DMS153 (cell line): ENCODE measurements at regions not wholly inside any gene's neighbourhood (a gene's known extent, or its start where the extent isn't known, plus 50 kb on each side); places are given as distances from the start of the nearest gene placed in this dataset.
A peak's percentile ranks its signal among the peaks of the same experiment; 100 is the strongest.

Experiments used
- DNase-seq: peaks from one replicate; lab custom pipeline; 2025; lab: John Stamatoyannopoulos, UW

- no peak for DNase-seq
These were observed 333.9 kb upstream of the PIK3C3 start for GRCh38 chr18:41621177-41621576.

- DNase-seq = no peak
These were observed 336.9 kb upstream of the PIK3C3 start for GRCh38 chr18:41618147-41618546.

DNA sequence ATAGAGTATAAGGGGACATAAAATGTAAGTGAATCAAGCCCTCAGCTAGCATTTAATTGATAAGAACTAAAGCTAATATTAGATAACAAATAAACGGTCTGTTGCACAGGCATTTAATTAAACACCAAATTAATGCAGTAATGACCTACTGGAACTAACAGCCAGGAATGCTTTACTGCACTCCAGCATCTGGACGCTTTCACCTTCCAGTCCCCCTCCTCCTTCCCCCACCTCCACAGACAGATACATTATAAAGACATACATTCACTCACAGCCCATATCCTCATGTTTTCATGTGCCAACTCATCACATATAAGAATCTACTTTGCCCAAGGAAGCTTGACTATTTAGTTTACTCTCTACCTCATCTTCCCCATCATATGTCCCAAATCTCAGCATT lies 337.4 kb upstream of the PIK3C3 start:
- DNase-seq = no peak

GRCh38 chr18:41613003-41613609 lies 341.9 kb upstream of the PIK3C3 start:
- DNase-seq = no peak

DNA sequence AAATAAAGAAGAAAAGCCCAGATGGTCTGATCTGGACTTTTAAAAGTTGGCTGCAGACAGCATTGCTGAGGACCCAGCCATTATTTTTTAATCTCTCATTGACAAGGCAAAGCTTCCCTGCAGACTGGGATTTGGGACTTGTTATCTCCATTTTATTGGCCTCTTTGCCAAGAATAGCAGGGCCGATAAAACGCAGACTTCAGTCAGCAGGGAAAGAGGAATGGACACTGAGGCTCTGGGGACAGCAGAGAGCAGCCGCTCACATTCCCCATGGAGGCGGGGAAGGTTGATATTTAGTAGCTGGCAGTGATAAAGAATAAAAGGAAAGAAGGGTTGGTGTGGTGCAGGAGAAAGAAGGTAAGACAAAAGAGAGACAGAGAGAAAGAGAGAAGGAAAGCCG lies 350.1 kb upstream of the PIK3C3 start:
- DNase-seq = no peak

GRCh38 chr18:41602034-41602433 lies 353.0 kb upstream of the PIK3C3 start:
- DNase-seq = no peak

DNA sequence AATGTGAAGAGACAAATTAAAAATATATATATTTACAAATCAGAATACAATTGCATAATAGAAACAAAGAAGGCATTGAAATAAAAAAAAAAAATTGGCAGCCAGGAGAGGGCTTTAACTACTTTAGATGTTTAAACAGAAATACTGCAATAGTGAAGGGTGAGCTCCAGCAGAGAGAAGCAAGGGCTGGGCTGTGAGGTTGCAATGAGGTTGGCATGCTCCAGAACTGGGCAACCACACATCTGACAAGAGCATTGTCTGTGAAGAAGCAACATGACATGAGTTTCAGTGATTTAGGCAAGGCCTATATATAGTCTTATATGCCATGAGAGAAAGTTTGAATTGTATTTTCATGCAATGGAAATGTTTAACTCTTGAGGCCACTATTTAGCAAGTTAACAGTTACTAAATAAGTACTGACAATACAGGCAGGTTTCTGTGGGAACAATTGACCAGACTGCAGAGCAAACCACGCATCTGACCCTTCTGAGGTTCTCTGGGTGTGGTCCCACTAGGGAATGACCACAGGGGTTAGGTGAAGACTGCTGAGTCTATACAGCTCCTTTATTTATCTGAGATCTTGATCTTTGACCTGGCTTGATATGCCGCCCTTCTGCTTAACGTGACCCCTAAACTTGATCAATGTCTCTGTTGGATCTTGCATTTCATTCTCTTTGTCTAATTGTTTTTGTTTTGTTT lies 354.2 kb upstream of the PIK3C3 start:
- DNase-seq = no peak

DNA sequence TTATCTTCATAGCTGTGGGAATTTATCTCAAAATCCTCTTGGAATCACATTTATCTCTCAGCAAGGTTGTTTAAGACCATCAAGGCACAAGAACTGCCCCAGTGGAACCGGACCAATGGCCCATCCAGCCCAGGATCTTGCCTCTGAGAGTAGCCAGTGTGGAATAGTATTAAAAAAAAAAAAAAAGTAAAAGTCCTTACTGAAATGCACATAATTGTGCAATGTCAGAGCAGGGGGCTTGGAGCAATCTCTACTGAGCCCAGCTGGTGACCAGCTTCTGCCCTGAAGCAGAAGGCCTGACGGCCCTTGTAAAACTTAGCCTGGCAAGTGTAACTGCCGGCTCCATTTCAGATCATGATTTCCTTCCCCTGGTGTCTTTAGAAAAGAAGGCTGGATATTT lies 355.6 kb upstream of the PIK3C3 start:
- no peak for DNase-seq

DNA sequence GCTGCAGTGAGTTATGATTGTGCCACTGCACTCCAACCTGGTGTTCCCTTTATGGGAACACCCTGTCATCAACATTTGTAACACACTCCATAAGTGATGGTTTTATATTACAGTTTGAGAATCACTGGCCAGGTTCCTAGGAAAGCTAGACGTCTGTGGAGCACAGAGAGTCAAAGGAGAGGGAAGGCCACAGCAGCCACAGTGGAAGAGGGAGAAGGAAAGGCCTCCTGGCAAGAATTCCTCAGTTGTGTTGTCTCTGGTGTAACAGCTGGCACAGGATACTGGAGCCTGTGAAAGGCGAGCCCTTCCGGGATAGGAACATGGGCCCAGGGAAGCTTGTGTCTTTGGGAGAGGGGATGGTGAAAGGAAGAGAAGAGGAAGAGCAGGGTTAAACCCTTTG lies 360.5 kb upstream of the PIK3C3 start:
- DNase-seq = no peak

DNA sequence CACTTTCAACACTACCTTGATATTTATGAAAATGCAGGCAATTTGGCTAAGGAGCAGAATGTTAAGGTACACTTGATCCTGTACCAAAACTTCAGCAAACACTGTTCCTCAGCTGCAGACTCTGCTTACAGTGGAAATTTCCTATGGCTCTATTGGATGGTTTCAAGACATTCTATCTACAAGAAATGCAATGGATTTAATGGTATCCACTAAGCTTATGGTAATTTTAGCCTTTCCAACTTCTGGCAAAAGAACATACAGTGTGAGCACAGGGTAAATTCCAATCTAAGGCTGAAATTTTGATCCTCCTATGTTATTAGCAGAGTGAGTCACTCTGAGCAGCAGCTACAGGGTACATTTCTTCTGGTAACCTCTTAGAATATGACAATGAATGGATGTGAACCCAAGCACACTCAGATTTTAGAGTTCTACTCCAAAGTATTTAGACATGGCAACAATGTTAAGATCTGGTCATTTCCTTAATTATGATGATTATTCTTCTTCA lies 361.8 kb upstream of the PIK3C3 start:
- no peak for DNase-seq

GRCh38 chr18:41587976-41588375 lies 367.1 kb upstream of the PIK3C3 start:
- no peak for DNase-seq

- no peak for DNase-seq
These were observed 369.5 kb upstream of the PIK3C3 start for GRCh38 chr18:41585512-41585911.

DNA sequence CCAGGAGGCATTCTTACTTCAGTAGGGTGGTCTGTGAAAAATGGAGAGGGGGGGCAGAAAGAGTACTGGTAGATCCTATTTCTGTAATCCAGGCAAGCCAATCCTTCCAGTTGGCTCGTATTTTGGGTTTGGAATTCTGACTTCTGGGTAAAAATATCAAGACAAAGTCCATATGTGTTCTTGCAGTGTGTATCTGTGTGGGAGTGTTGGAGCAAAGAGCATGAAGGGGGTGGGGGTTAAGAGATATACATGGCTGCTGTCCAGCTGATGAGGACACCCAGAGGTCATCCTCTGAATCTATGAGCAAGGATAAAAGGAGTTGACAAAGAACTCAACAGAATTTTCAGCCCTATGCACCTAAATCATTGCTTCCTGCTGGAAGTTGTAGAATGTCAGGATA lies 375.8 kb upstream of the PIK3C3 start:
- DNase-seq = no peak

GRCh38 chr18:41577529-41577928 lies 377.5 kb upstream of the PIK3C3 start:
- DNase-seq = no peak

DNA sequence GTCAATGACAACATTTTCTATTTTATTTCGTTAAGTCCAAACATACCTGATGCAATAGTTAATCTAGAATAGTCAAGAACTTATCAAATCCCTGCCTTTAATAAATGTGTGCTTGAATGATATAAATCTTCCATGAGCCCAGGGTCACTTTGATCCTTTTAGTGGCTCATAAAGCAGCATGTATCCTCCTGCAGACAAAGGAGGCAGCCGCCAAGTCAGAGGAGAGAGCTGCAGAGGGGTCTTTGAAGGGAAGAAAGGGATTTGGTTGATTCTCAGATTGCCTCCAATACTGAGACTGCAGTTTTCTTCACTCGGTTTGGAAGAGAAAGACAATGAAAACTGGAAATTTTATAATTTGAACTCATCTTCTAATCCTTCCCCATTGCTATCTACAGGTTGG lies 378.4 kb upstream of the PIK3C3 start:
- DNase-seq = no peak

GRCh38 chr18:41569867-41570266 lies 385.2 kb upstream of the PIK3C3 start:
- peak; percentile 3 for DNase-seq

DNA sequence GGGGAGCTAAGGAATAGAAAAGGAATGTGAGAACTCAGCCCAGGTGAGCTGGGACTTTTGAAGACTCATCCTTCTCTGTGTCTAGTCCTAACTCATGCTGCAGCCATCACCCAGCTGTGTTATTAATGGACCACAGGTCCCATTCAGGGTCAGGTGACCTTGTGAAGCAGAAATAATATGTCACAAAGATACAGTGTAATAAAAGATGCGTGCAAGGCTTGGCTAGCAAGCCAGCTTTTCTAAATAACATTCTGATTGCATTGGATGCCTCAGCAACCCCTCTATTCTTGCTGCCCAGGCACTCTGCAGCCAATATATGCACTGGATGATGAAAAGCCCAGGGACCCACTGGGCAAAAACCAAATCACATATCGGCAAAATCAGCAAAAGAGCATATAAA lies 393.1 kb upstream of the PIK3C3 start:
- DNase-seq = no peak

DNA sequence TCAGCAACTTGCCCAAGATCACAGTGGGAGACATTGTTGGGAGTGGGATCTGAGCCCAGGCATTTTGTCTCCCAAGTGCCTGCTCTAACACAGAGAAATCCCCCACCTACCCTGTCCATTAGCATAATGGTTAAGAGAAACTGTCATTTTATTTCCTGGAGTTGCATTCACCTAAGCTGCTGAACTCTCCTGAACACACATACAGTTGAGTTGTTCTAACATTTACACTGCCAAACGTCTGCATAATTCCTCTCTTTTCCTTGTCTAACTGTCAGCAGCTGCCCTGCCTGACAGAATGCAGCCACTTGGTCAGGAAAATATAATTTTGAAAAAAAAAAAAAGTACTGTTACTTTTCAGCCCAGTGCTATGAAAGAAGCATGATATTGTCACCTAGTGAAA lies 396.3 kb upstream of the PIK3C3 start:
- DNase-seq = peak; percentile 3

GRCh38 chr18:41553716-41554115 lies 401.3 kb upstream of the PIK3C3 start:
- DNase-seq = no peak

DNA sequence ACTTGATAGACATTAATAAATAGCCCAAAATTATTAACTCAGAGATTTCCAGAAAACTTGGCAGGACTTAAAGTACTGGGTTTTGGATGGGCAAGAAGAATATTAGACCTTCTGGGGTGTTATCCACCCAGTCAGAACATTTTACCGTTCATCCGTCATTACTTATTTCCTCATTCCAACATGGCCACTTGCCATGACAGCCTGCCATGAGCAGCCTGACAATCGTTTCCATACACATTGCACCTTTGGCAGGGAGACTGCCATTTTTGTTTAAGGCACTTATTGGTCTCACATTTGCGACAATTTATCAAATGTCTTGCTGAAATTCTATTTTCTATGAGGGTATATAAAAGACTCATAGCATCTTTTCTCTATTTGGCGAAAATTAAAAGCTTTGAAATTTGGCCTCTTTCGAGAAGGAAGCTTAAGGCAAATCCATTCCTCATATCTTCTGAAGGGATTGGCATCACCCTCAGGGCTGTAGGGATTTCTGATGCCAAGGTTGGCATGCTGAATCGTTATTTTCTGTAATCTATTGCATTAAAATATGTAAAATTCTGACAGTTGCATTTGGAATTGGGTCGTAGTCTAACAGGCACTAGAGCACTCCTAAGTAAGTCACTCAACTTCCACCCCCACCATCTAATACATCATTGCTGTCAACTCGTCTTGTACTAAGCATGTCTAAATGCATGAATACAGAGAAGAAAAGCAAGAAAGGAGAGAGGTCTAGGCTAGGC lies 406.3 kb upstream of the PIK3C3 start:
- DNase-seq = no peak

DNA sequence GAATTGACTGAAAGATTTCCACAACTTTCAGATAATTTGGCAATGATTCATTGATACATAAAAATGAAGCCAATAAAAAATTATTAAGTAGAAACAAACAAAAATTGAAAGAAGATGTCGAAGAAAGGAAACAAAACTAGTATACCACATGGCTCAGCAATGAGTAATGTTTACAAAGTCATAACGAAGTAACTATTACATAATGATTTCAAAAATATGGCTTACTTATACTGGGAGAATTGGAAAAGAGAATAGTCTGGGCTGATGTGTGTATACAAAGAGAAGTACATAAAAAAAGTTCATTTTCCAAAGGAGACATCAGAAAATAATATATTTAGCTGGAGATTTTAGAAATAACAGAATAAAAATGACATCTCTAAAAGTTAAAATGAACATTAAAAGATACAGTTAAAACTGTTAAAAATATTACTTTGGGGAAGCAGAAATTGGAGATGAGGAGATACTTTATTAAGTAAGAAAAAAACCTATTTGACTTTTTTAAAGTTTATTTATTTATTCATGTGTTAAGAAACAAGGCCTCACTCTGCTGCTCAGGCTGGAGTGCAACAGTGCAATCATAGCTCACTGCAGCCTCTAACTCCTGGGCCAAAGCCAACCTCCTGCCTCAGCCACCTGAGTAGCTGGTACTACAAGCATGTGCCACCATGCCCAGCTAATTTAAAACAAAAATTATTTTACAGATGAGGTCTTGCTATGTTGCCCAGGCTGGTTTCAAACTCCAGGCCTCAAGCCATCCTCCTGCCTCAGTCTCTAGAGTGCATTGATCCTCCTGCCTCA lies 409.7 kb upstream of the PIK3C3 start:
- DNase-seq = no peak

- DNase-seq = no peak
These were observed 411.2 kb upstream of the PIK3C3 start for GRCh38 chr18:41543815-41544214.
